Heart left ventricle (tissue), 16 donors: ENCODE measurements at regions not wholly inside any gene's neighbourhood (a gene's known extent, or its start where the extent isn't known, plus 50 kb on each side); places are given as distances from the start of the nearest gene placed in this dataset.

Experiments
- ATAC-seq, 4 donors: fragments of 200-7000 bp; cut with Tn5 transposase; one replicate each; pipeline ENCODE4 v1.9.1; 2020 to 2022; ENCODE audit warnings: moderate library complexity in 4 of 4, mild to moderate bottlenecking in 3 of 4, moderate number of reproducible peaks in 1 of 4
- DNase-seq, 5 donors: peaks; one replicate each; pipeline ENCODE4 v3.0.0-alpha.2; 2020
- H3K27ac ChIP-seq, 12 donors: fragments of 200-600 bp; sonication (generic) in 4 of 12; one replicate each; pipeline versions ENCODE4 v1.5.0 to v1.8.0; 2016 to 2022; ENCODE audit warnings: mild to moderate bottlenecking in 2 of 12
- H3K27me3 ChIP-seq, 9 donors: fragments of 200-600 bp; sonication (generic) in 2 of 9; one replicate each; pipeline versions ENCODE4 v1.5.1 to v1.8.0; 2016 to 2022; ENCODE audit warnings: mild to moderate bottlenecking in 3 of 9
- H3K36me3 ChIP-seq, 9 donors: fragments of 200-600 bp; sonication (generic) in 2 of 9; one replicate each; pipeline versions ENCODE4 v1.5.0 to v1.8.0; 2018 to 2022; ENCODE audit warnings: mild to moderate bottlenecking in 2 of 9
- H3K4me1 ChIP-seq, 12 donors: fragments of 200-600 bp; sonication (generic) in 4 of 12; one replicate each; pipeline versions ENCODE4 v1.5.0 to v1.8.0; 2016 to 2022; ENCODE audit warnings: mild to moderate bottlenecking in 3 of 12
- H3K4me3 ChIP-seq, 12 donors: fragments of 200-600 bp; sonication (generic) in 4 of 12; one replicate each; pipeline versions ENCODE4 v1.5.0 to v1.8.0; 2017 to 2022; ENCODE audit warnings: mild to moderate bottlenecking in 9 of 12, moderate library complexity in 4 of 12
- H3K9me3 ChIP-seq, 12 donors: fragments of 200-600 bp; sonication (generic) in 4 of 12; one replicate each; pipeline versions ENCODE4 v1.5.0 to v1.8.0; 2016 to 2022; ENCODE audit warnings: mild to moderate bottlenecking in 1 of 12
- CTCF ChIP-seq, 12 donors: fragments of 200-600 bp; sonication (generic) in 4 of 12; IDR thresholded peaks; one replicate each; pipeline versions ENCODE4 v1.5.0 to v1.8.0; 2018 to 2022; ENCODE audit warnings: antibody characterized with exemption in 12 of 12, mild to moderate bottlenecking in 5 of 12
- POLR2A ChIP-seq, 2 donors: fragments of 450-650 bp; IDR thresholded peaks; one replicate each; pipeline ENCODE4 v1.6.1; 2017; ENCODE audit warnings: antibody characterized with exemption in 2 of 2, mild to moderate bottlenecking in 2 of 2, moderate library complexity in 2 of 2
- WGBS, 4 donors: extraction: QIAGEN DNeasy Blood & Tissue Kit in 2 of 4; methylation state at CpG; one replicate each; pipeline versions ENCODE4 v1.1.5 to v1.1.7; 2013 to 2018; 5-methylcytosine and 5-hydroxymethylcytosine counted together
- intact Hi-C, 10 donors: fragments of 100-400 bp; cut with DNase I; formaldehyde crosslinking; loops; one replicate each; pipeline versions ENCODE4 v1.11.1 to v1.14.2; 2022
- donor health status: ischemic (EF 13 %, LVEDD 7.1; RV severe dilation, severe dysfunction).
- donor health status: healthy with polysubstance abuse.
- donor health status: DM: no; HTN: yes; CAD: no.
- donor health status: DM: no; HTN: no; CAD: no.
- donor health status: ischemic (EF 25% LVEDD 6.9; RV normal size, moderate dysfunction).
- donor health status: ischemic (EF 25% LVEDD 5.7; RV mildly dilated, moderate dysfunction).
- donor health status: healthy.
- donor health status: DM: yes; HTN: yes; CAD: no.
- donor health status: ischemic (EF 35%, LVEDD 5.7; RV mildly dilated, moderate dysfunction).
- donor health status: nonischemic (EF 11% LVEDD 7.7; RV severe dilation, severe dysfunction).
- donor health status: DM: yes; HTN: yes; CAD: no.
- donor health status: PGD.
- donor health status: ischemic (EF 29% LVEDD 5.4; RV normal size, mild dysfunction).
- donor health status: nonischemic (EF 23%, LVEDD 6.1; RV moderate dilation, normal function).

GRCh38 chr2:136210455-136210805 is 92.5 kb upstream of the CXCR4 start:
- peak in 1 of 4 donors; percentile 21 for ATAC-seq
- H3K27ac ChIP-seq = peak overlapping the region in 1 of 12 donors; percentile 74

GRCh38 chr2:136209561-136210454 is 91.9 kb upstream of the CXCR4 start:
- ATAC-seq = no peak
- intact Hi-C loops = no loop called here

More at GRCh38 chr2:136210455-136210805, 92.5 kb upstream of the CXCR4 start:
- no peak for TF ChIP-seq CTCF (IDR thresholded peaks at IDR 0.05)
- no peak for TF ChIP-seq POLR2A (IDR thresholded peaks at IDR 0.05)
- H3K9me3 ChIP-seq = peaks cover 0 to 8% (median 0%) of the 10 kb centered on the region in 12 donors
- DNase-seq = no peak
- no peak overlapping the region for H3K4me3 ChIP-seq
- 49 to 66% (median 63%) methylated on average over 2 of the region's 2 CpGs for WGBS, 4 donors
- H3K36me3 ChIP-seq = no peaks in the 10 kb centered on the region
- intact Hi-C loops = no loop called here
- H3K4me1 ChIP-seq = peaks cover 0 to 71% (median 0%) of the 10 kb centered on the region in 12 donors
- H3K27me3 ChIP-seq = peaks cover 0 to 4% (median 0%) of the 10 kb centered on the region in 9 donors

GRCh38 chr2:136208682-136209420 is 90.9 kb upstream of the CXCR4 start:
- 83 to 88% (median 88%) methylated on average over 8 of the region's 8 CpGs for WGBS, 4 donors
- peaks cover 0 to 4% (median 0%) of the 10 kb centered on the region in 9 donors for H3K27me3 ChIP-seq
- H3K9me3 ChIP-seq = peaks cover 0 to 8% (median 0%) of the 10 kb centered on the region in 12 donors
- peaks cover 0 to 62% (median 0%) of the 10 kb centered on the region in 12 donors for H3K4me1 ChIP-seq
- H3K36me3 ChIP-seq = no peaks in the 10 kb centered on the region
- H3K4me3 ChIP-seq = no peak overlapping the region
- no peak for TF ChIP-seq POLR2A (IDR thresholded peaks at IDR 0.05)
- no peak for TF ChIP-seq CTCF (IDR thresholded peaks at IDR 0.05)
- H3K27ac ChIP-seq = no peak overlapping the region
- ATAC-seq (no peak), DNase-seq (no peak)
- intact Hi-C loops = no loop called here

More at GRCh38 chr2:136209561-136210454, 91.9 kb upstream of the CXCR4 start:
- Histone ChIP-seq H3K27me3 (peaks cover 0 to 4% (median 0%) of the 10 kb centered on the region in 9 donors), H3K4me1 (peaks cover 0 to 72% (median 0%) of the 10 kb centered on the region in 12 donors), H3K9me3 (peaks cover 0 to 8% (median 0%) of the 10 kb centered on the region in 12 donors), H3K27ac (peak overlapping the region in 1 of 12 donors; percentile 74), H3K36me3 (no peaks in the 10 kb centered on the region), H3K4me3 (no peak overlapping the region)
- 76 to 83% (median 80%) methylated on average over 3 of the region's 3 CpGs for WGBS, 4 donors
- TF ChIP-seq CTCF (IDR thresholded peaks at IDR 0.05) (no peak), POLR2A (IDR thresholded peaks at IDR 0.05) (no peak)
- DNase-seq = no peak

- no peak for ATAC-seq
- intact Hi-C loops = no loop called here
- no peaks in the 10 kb centered on the region for H3K36me3 ChIP-seq
- peaks cover 0 to 4% (median 0%) of the 10 kb centered on the region in 9 donors for H3K27me3 ChIP-seq
- TF ChIP-seq CTCF (IDR thresholded peaks at IDR 0.05) (no peak), POLR2A (IDR thresholded peaks at IDR 0.05) (no peak)
- H3K4me1 ChIP-seq = peaks cover 0 to 50% (median 0%) of the 10 kb centered on the region in 12 donors
- no peak overlapping the region for H3K4me3 ChIP-seq
- H3K9me3 ChIP-seq = peaks cover 0 to 14% (median 0%) of the 10 kb centered on the region in 12 donors
- peak overlapping the region in 1 of 12 donors; percentile 66 for H3K27ac ChIP-seq
- no peak for DNase-seq
- WGBS, 4 donors = 63 to 85% (median 74%) methylated on average over 2 of the region's 2 CpGs
These were observed 89.7 kb upstream of the CXCR4 start for GRCh38 chr2:136207665-136208064.
